HG02759 (cell line): ENCODE measurements at regions not wholly inside any gene's neighbourhood (a gene's known extent, or its start where the extent isn't known, plus 50 kb on each side); places are given as distances from the start of the nearest gene placed in this dataset.
"Not testable (repeated sequence)": the region's sequence is repeated elsewhere in the genome, so short reads cannot be mapped to it uniquely, and the experiment has no call there.

Source experiments
- ATAC-seq: cut with Tn5 transposase; IDR thresholded peaks from one replicate; pipeline ENCODE4 v1.9.1; 2021; ENCODE audit warnings: mild to moderate bottlenecking, moderate library complexity; ENCODE audit not compliant: unreplicated experiment

- no peak for ATAC-seq
Measured at GRCh38 chr1:4207183-4207582, 307.1 kb upstream of the C1orf174 start.

DNA sequence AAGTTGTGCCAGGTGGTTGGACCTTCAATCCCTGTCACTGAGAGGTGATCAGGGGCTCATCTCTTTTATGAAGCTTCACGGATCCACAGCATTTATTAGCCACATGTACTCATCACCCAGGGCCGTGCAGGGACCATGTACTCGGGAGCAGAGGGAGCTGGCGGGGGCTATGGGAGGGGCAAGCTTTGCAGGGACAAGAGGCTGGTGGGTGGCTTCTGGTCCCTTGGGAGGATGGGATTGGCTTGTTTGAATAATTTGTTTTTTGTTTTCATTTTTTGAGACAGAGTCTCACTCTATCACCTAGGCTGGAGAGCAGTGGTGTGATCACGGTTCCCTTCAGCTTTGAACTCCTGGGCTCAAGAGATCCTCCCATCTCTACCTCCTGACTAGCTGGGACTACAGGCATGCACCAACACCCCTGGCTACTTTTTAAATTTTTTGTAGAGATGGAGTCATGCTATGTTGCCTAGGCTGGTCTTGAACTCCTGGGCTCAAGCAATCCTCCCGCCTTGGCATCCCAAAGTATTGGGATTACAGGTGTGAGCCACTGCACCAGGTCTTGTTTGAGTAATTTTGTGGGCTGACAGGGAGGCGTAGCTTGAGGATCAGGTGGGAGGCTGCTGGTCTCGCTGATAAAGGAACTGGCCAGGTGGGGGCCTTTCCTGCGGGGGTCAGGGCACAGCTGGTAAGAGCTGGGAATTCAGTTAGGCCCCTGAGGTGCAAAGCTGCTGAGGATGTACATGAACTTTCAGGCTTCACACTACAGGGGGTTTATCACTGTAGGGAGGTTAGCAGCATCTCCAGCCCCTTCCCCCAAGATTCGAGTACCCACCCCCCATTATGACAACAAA lies 308.0 kb upstream of the C1orf174 start:
- no peak for ATAC-seq

GRCh38 chr1:4210043-4210442 lies 310.0 kb upstream of the C1orf174 start:
- ATAC-seq = no peak

DNA sequence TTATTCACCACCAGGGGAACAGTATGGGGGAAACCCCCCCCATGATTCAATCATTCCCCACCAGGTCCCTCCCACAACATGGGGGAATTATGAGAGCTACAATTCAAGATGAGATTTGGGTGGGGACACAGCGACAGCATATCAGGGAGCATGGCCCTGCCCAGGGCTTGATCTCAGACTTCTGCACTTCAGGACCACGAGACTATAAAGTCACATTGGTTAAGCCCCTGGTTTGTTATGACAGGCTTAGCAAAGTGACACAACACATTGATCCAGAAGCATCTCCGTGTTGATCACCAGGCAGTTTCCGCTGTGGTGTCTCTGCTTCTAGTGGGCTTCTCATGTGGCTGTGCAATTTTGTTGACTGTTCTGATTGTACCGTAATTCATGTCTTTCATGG lies 312.7 kb upstream of the C1orf174 start:
- no peak for ATAC-seq

DNA sequence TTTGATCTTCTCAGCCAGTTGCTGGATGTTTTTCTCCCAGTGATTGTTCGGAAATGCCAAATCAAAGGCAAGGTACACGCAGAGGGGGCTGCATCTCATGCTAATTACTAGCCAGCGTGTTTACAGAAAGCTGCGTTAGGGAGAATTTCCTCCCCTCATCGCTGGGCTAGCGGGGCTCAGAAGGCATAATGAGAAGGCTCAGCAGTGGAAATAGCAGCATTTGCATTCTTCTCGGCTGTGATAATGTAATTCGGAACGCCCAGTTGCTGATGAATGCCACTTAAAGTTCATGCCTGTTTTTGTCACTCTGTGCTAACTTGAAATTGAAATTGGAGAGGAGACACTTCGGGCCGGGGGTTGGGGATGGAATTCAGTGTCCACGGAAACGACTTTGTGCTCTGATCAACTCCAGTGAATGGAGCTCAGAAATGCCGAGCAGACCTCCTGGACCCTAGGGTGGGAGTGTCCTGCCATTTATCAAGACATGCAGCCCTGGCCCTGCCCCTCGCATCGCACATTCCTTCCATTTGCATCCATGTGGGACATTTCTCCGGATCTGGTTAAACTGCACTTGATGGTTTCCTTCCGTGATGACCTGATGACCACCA lies 313.4 kb upstream of the C1orf174 start:
- ATAC-seq = no peak

GRCh38 chr1:4214826-4215225 lies 314.8 kb upstream of the C1orf174 start:
- ATAC-seq = no peak

GRCh38 chr1:4215391-4215790 lies 315.3 kb upstream of the C1orf174 start:
- no peak for ATAC-seq

DNA sequence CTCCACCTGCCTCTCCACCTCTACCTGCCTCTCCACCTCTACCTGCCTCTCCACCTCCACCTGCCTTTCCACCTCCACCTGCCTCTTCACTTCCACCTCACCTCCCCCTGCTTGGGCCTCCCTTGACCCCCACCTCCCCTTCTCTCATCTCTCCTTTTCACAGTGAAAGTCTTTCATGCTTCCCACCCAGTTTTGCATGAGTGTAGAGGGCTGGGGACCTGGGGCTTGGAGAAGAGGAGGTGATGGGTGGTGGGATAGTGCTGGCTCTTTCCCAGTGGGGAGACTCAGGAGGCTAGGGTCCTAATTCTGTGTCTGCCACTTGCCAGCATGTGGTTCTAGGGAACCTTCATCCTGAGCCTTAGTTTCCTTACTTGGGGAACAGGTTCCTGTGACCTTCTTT lies 316.2 kb upstream of the C1orf174 start:
- no peak for ATAC-seq

DNA sequence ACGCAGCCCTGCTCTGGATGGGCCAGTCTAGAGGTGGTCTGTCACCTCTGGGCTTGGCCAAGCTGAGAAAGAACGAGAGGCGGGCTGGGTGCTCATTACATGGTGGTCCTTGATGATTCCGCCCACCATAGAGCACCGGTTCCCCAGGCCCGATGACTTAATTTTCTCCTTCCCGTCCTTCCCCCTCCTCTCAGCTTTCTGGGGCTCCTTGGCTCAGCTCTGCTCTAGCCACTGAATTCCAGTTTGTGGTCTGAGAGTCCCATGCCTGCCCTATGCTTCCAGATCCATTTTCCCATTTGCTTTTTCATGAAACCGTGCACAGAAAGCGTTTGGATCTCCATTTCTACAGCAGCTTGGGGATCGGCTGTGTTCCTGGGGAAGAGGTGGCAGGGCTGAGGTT lies 318.5 kb upstream of the C1orf174 start:
- ATAC-seq = no peak

DNA sequence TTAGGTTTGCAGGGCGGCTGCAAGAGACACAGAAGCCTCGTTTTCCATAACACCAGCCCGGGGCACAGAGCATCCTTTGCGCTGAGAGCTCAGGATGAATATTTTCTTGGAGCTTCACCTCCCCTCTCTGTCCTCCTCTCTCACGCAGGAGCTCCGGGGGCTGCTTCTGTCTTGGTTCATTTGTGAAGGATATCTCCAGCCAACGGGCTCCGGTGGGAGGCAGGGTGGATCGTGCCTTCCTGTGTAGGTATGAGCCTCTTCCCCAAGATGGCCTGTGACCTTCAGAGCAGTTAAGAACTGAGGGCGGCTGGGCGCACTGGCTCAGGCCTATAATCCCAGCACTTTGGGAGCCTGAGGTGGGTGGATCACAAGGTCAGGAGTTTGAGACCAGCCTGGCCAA lies 319.0 kb upstream of the C1orf174 start:
- ATAC-seq = no peak

DNA sequence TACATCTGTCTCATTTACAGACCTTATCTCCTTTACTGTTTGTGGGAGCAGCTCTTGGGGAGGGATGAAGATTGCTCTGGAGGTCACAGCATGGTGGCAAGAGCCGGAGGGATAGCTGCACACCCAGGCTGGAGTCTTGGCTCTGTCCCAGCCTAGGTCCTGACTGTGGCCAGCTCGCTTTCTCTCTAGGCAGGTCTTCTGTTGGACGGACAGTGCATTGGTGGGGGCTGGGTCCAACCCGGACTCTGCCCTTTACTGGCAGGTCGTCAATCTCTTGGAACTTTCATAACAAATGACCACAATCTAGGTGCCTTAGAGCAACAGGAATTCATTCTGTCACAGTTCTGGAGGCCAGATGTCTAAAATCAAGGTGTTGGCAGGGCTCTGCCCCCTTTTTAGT lies 319.8 kb upstream of the C1orf174 start:
- no peak for ATAC-seq

- no peak for ATAC-seq
Measured at GRCh38 chr1:4220362-4220761, 320.3 kb upstream of the C1orf174 start.

DNA sequence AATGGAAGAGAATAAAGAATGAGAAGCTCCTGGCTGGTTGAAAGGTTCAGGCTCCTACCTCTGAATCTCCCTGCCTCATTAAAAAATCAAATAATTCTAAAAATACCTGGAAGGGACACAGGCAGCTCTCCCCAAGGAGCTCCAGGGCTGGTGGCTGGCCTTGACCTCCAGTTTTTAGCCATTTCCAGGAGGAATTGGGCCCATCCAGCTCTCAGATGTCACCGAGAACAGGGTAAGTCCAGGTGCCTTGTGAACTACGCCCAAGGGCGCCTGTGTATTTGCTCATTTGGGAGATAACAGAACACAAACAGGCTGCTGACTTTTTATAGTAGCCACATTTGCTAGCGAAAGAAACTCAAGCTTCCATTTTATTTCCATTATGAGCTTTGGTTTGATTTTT lies 321.0 kb upstream of the C1orf174 start:
- no peak for ATAC-seq

- no peak for ATAC-seq
Measured at GRCh38 chr1:4224684-4225467, 324.8 kb upstream of the C1orf174 start.

GRCh38 chr1:4227986-4228385 lies 327.9 kb upstream of the C1orf174 start:
- no peak for ATAC-seq

DNA sequence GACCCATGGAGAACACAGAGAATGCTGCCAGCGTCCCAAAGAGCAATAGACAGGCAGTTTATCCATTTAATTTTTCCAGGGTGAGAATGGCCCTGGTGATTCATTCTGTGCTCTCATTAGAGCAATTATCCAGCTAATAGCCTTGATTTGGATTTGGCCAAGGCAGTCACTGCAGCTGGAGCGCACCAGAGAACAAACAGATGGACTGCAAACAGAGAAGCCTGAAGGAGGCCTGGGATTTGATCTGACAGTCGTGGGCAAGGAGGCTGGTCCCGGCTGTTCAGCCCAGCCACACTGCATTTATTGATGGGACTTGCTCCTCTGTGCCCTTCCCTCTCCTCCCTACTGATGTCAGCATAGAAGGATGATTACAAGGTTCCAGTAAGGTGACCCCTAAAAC lies 353.9 kb upstream of the C1orf174 start:
- no peak for ATAC-seq

GRCh38 chr1:4256351-4256750 lies 356.3 kb upstream of the C1orf174 start:
- no peak for ATAC-seq

GRCh38 chr1:4258146-4258777 lies 358.2 kb upstream of the C1orf174 start:
- ATAC-seq = not testable (repeated sequence)

DNA sequence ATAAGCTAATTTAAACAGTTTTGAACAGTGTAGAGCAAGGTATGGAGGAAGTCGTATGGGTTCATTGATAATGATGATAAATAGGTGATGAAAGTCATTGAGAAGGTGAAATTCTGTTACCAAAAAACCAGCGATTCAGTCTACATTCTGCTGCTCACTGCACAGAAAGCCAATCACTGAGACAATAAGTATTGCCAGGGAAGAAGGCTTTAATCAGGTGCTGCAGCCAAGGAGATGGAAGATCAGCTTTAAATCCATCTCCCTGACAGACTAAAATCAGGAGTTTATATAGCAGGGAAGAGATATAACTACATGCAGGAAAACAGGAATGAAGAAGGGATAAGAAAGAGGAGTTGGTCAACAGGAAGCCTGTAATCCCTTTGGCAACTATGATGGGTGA lies 361.3 kb upstream of the C1orf174 start:
- no peak for ATAC-seq

DNA sequence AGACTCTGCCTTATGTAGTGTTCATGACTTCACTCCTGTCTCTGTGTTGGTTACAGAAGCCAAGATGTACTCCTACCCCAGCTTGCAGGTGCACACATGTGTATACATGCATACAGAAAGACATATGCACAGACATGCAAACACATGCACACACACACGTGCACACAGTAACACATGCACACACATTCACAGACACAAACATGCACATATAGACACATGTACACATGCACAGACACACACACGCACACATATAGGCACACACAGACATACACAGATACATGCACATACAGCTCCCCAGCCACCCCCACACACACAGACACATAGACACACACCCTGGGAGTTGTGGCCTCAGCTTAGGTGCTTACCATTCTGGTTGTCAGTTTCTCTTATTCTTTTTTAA lies 362.6 kb upstream of the C1orf174 start:
- no peak for ATAC-seq

GRCh38 chr1:4263699-4264098 lies 363.6 kb upstream of the C1orf174 start:
- no peak for ATAC-seq
